Gastrocnemius medialis (tissue), 4 donors: ENCODE measurements at regions not wholly inside any gene's neighbourhood (a gene's known extent, or its start where the extent isn't known, plus 50 kb on each side); places are given as distances from the start of the nearest gene placed in this dataset.

Experiments used
- CTCF ChIP-seq, 5 experiments: fragments of 450-650 bp in 3 of 5; fragments of 200-600 bp in 2 of 5; sonication (generic) in 2 of 5; IDR thresholded peaks in 4 of 5; conservative IDR thresholded peaks in 1 of 5; 1 replicate in 4 of 5; 2 replicates in 1 of 5; pipeline ENCODE4 v1.5.1; 2016 to 2019; ENCODE audit warnings: antibody characterized with exemption in 5 of 5, mild to moderate bottlenecking in 3 of 5, moderate library complexity in 3 of 5
- POLR2A ChIP-seq, 2 donors: fragments of 450-650 bp; IDR thresholded peaks; one replicate each; pipeline ENCODE4 v1.6.1; 2017; ENCODE audit warnings: antibody characterized with exemption in 2 of 2, mild to moderate bottlenecking in 2 of 2, moderate library complexity in 2 of 2

- no peak for TF ChIP-seq POLR2A (IDR thresholded peaks at IDR 0.05)
- no peak for TF ChIP-seq CTCF (IDR thresholded peaks at IDR 0.05 in 4 of 5, conservative IDR thresholded peaks at IDR 0.05 in 1 of 5)
Observed at GRCh38 chr5:4480528-4481349, 659.4 kb upstream of the ADAMTS16 start.
